ENCODE measurements at regions not wholly inside any gene's neighbourhood (a gene's known extent, or its start where the extent isn't known, plus 50 kb on each side); places are given as distances from the start of the nearest gene placed in this dataset.

GRCh38 chr17:14605267-14605599, 304.4 kb downstream of the HS3ST3B1 start:
- H3K9me3 Mint-ChIP-seq, result peaks cover 29% of the 10 kb centered on the region
- peaks cover 10% of the 10 kb centered on the region for H3K36me3 Mint-ChIP-seq (ENCODE audit: low read depth)
- peaks cover 10% of the 10 kb centered on the region for H3K27me3 Mint-ChIP-seq (ENCODE audit: low read depth, poor library complexity)
- no peak overlapping the region for H3K27ac Mint-ChIP-seq
- no peaks in the 10 kb centered on the region for H3K4me1 Mint-ChIP-seq
- H3K4me3 Mint-ChIP-seq, result no peak overlapping the region
- TF ChIP-seq, protein P1, sequence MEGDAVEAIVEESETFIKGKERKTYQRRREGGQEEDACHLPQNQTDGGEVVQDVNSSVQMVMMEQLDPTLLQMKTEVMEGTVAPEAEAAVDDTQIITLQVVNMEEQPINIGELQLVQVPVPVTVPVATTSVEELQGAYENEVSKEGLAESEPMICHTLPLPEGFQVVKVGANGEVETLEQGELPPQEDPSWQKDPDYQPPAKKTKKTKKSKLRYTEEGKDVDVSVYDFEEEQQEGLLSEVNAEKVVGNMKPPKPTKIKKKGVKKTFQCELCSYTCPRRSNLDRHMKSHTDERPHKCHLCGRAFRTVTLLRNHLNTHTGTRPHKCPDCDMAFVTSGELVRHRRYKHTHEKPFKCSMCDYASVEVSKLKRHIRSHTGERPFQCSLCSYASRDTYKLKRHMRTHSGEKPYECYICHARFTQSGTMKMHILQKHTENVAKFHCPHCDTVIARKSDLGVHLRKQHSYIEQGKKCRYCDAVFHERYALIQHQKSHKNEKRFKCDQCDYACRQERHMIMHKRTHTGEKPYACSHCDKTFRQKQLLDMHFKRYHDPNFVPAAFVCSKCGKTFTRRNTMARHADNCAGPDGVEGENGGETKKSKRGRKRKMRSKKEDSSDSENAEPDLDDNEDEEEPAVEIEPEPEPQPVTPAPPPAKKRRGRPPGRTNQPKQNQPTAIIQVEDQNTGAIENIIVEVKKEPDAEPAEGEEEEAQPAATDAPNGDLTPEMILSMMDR (IDR thresholded peaks at IDR 0.05), result no peak
- no peak for DNase-seq

DNA sequence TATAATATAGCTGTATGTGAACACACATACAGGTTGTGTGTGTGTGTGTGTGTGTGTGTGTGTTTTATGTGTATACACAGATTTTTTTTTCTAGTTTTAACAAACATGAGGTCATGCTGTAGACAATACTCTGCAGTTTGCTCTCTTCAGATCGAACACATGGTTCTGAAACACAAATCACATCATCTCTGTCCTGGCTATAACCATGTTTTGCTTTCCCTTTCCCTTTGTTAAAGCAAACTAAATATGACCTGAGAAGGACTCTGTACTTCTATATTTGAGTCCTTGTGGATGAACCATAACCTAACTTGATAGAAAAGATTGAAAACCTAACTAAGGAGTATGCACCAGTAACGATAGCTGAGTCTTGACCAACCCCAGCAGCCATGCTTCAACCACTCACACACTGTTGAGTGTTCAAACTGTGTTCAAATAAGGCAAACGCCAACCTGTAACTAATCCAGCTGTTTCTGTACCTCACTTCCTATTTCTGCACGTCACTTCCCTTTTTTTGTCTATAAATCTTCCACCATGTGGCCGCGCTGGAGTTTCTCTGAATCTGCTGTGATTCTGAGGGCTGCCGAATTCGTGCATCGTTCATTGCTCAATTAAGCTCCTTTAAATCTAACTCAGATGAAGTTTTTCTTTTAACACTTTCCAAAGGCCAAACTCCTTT, 303.8 kb downstream of the HS3ST3B1 start:
- TF ChIP-seq, protein P1 (IDR thresholded peaks at IDR 0.05), result no peak
- H3K9me3 Mint-ChIP-seq, result peaks cover 28% of the 10 kb centered on the region
- DNase-seq, result no peak
- H3K36me3 Mint-ChIP-seq (ENCODE audit: low read depth), result peaks cover 10% of the 10 kb centered on the region
- no peak overlapping the region for H3K27ac Mint-ChIP-seq
- peaks cover 10% of the 10 kb centered on the region for H3K27me3 Mint-ChIP-seq (ENCODE audit: low read depth, poor library complexity)
- H3K4me3 Mint-ChIP-seq, result no peak overlapping the region
- no peaks in the 10 kb centered on the region for H3K4me1 Mint-ChIP-seq

DNA sequence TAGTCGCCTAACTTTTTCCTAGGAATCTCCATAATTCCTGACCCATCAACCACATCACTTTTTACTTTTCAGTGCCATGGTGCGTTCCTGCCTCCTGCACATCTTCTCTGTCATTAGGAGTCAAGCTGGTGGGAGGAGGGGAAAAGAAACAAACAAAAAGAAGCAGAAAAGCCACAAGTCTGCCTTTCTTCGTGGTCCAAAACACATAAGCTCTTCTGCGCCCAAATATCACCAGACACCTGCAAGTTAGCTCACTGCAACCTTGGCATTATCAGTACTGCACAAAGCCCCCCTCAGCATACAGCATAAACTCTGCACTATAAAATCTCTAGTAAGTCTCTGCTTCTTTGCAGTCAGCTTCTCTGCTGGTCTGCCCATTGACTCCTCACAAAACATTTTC, 295.3 kb downstream of the HS3ST3B1 start:
- Mint-ChIP-seq H3K4me1 (peaks cover 13% of the 10 kb centered on the region), H3K4me3 (no peak overlapping the region), H3K27me3 (ENCODE audit: low read depth, poor library complexity) (no peaks in the 10 kb centered on the region), H3K9me3 (peaks cover 23% of the 10 kb centered on the region), H3K27ac (no peak overlapping the region), H3K36me3 (ENCODE audit: low read depth) (peaks cover 8% of the 10 kb centered on the region)
- DNase-seq, result no peak
- TF ChIP-seq, protein P1 (IDR thresholded peaks at IDR 0.05), result no peak

DNA sequence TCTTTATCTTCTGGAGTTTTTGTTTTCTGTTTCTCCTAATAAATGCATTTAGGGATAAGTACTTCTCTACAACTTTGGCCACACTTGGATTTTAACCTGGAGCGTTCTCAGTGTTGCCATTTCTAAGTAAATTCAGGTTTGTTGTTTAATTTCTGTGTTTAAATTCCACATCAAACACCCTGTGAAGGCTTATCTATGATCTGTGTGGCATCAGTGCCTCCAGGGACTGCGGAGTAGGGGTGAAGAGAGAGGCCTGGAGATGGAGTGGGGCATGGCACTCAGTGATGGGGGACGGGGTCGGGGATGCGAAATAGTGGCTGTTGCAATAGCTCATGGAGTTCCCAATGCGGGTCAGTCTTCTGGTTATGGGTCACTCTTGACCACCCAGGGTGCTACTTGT, 294.8 kb downstream of the HS3ST3B1 start:
- H3K4me1 Mint-ChIP-seq, result peaks cover 13% of the 10 kb centered on the region
- H3K9me3 Mint-ChIP-seq, result peaks cover 17% of the 10 kb centered on the region
- peaks cover 8% of the 10 kb centered on the region for H3K36me3 Mint-ChIP-seq (ENCODE audit: low read depth)
- no peaks in the 10 kb centered on the region for H3K27me3 Mint-ChIP-seq (ENCODE audit: low read depth, poor library complexity)
- H3K4me3 Mint-ChIP-seq, result no peak overlapping the region
- TF ChIP-seq, protein P1 (IDR thresholded peaks at IDR 0.05), result no peak
- H3K27ac Mint-ChIP-seq, result no peak overlapping the region
- no peak for DNase-seq

DNA sequence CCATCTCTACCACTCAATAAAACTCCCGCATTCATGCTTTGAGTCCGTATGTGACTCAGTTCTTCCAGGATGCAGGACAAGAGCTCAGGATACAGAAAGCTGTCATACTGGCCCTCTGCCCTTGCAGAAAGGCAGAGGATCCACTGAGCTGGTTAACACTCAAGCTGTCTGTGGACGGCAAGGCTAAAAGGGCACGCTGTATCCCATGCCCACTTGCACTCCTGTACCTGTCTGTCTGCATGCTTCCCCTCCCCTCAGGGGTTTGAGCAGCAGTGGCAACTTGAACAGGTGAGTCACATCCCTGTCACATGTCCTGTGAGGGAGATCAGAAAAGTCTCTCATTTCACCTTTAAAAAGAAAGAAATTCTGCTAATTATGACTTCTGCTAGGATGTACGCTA, 293.8 kb downstream of the HS3ST3B1 start:
- no peak for DNase-seq
- TF ChIP-seq, protein P1 (IDR thresholded peaks at IDR 0.05), result no peak
- Mint-ChIP-seq H3K4me3 (no peak overlapping the region), H3K27ac (no peak overlapping the region), H3K27me3 (ENCODE audit: low read depth, poor library complexity) (no peaks in the 10 kb centered on the region), H3K4me1 (peaks cover 13% of the 10 kb centered on the region), H3K9me3 (peaks cover 8% of the 10 kb centered on the region), H3K36me3 (ENCODE audit: low read depth) (no peaks in the 10 kb centered on the region)

DNA sequence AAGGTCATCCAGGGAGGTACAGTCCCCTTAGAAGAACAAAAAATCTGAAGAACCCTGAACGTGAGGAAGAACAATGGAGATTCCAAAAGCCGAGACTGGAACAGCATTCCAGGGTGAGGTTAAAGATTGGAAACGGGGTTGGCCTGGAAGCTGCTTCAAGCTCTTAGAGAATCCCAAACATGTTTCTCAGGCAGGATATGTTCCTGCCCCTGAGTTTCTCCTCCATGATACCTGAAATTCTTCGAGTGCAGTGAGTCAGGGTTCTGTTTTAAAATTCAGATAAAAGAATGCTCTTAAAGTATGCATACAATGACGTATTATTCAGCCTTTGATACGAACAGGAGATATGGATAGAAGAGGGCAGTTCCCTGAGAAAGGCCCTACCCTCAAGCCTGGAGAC, 293.1 kb downstream of the HS3ST3B1 start:
- TF ChIP-seq, protein P1 (IDR thresholded peaks at IDR 0.05), result no peak
- Mint-ChIP-seq H3K27ac (no peak overlapping the region), H3K4me1 (peaks cover 13% of the 10 kb centered on the region), H3K4me3 (no peak overlapping the region), H3K36me3 (ENCODE audit: low read depth) (no peaks in the 10 kb centered on the region), H3K27me3 (ENCODE audit: low read depth, poor library complexity) (no peaks in the 10 kb centered on the region), H3K9me3 (peaks cover 2% of the 10 kb centered on the region)
- DNase-seq, result no peak

Data from nephron progenitor cell (in vitro differentiated cells).